ENCODE measurements at regions not wholly inside any gene's neighbourhood (a gene's known extent, or its start where the extent isn't known, plus 50 kb on each side); places are given as distances from the start of the nearest gene placed in this dataset.

DNA sequence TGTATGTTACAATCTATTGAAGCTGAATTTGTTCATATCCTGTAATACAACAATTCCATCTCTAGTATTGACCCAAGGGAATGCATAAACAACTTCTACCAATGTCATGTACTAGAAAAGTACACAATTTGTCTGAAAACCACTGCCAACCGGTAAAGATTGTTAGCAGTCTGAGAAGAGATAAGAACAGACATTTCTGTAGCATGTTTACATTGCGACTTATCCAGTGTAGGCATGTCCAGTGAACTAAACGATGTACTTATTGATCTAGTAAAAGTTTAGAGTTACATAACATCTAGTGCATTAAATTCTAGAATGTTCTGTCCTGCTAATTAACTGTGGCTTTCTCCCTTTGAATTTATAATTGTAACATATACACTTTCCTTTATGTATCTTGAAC lies 425.9 kb downstream of the SLITRK6 start:
- no peak for TF ChIP-seq POLR2A (IDR thresholded peaks at IDR 0.05)
- TF ChIP-seq EP300 (IDR thresholded peaks at IDR 0.05) = no peak
- TF ChIP-seq, protein P1, sequence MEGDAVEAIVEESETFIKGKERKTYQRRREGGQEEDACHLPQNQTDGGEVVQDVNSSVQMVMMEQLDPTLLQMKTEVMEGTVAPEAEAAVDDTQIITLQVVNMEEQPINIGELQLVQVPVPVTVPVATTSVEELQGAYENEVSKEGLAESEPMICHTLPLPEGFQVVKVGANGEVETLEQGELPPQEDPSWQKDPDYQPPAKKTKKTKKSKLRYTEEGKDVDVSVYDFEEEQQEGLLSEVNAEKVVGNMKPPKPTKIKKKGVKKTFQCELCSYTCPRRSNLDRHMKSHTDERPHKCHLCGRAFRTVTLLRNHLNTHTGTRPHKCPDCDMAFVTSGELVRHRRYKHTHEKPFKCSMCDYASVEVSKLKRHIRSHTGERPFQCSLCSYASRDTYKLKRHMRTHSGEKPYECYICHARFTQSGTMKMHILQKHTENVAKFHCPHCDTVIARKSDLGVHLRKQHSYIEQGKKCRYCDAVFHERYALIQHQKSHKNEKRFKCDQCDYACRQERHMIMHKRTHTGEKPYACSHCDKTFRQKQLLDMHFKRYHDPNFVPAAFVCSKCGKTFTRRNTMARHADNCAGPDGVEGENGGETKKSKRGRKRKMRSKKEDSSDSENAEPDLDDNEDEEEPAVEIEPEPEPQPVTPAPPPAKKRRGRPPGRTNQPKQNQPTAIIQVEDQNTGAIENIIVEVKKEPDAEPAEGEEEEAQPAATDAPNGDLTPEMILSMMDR (IDR thresholded peaks at IDR 0.05) = no peak
- no peak for TF ChIP-seq POLR2AphosphoS5 (IDR thresholded peaks at IDR 0.05)
